ENCODE measurements at regions not wholly inside any gene's neighbourhood (a gene's known extent, or its start where the extent isn't known, plus 50 kb on each side); places are given as distances from the start of the nearest gene placed in this dataset.
"Not testable (repeated sequence)": the region's sequence is repeated elsewhere in the genome, so short reads cannot be mapped to it uniquely, and the experiment has no call there.

GRCh38 chr7:130789436-130789835, 55.4 kb upstream of the KLF14 start:
- H3K4me3 ChIP-seq (ENCODE audit: low read depth, low read length) = no peak overlapping the region
- H3K36me3 ChIP-seq (ENCODE audit: control insufficient read depth, insufficient read depth, low read length) = no peaks in the 10 kb centered on the region
- no peaks in the 10 kb centered on the region for H3K9me3 ChIP-seq (ENCODE audit: control insufficient read depth, insufficient read depth, low read length)
- H3K27ac ChIP-seq (ENCODE audit: low read depth, low read length) = no peak overlapping the region
- H3K27me3 ChIP-seq (ENCODE audit: control insufficient read depth, insufficient read depth, low read length) = no peaks in the 10 kb centered on the region
- H3K4me1 ChIP-seq (ENCODE audit: control insufficient read depth, insufficient read depth, low read length) = no peaks in the 10 kb centered on the region
- no peak overlapping the region for H3K9ac ChIP-seq (ENCODE audit: low read depth, low read length)

- H3K27ac ChIP-seq (ENCODE audit: low read depth, low read length) = no peak overlapping the region
- H3K4me3 ChIP-seq (ENCODE audit: low read depth, low read length) = no peak overlapping the region
- H3K9me3 ChIP-seq (ENCODE audit: control insufficient read depth, insufficient read depth, low read length) = no peaks in the 10 kb centered on the region
- peaks cover 9% of the 10 kb centered on the region; the same call in 1 of the 2 replicates for H3K4me1 ChIP-seq (ENCODE audit: control insufficient read depth, insufficient read depth, low read length)
- H3K27me3 ChIP-seq (ENCODE audit: control insufficient read depth, insufficient read depth, low read length) = no peaks in the 10 kb centered on the region
- H3K36me3 ChIP-seq (ENCODE audit: control insufficient read depth, insufficient read depth, low read length) = no peaks in the 10 kb centered on the region
- no peak overlapping the region for H3K9ac ChIP-seq (ENCODE audit: low read depth, low read length)
Measured at GRCh38 chr7:130791746-130792145, 57.7 kb upstream of the KLF14 start.

GRCh38 chr7:130793855-130794618, 60.0 kb upstream of the KLF14 start:
- Histone ChIP-seq H3K27me3 (ENCODE audit: control insufficient read depth, insufficient read depth, low read length) (no peaks in the 10 kb centered on the region), H3K27ac (ENCODE audit: low read depth, low read length) (no peak overlapping the region), H3K4me1 (ENCODE audit: control insufficient read depth, insufficient read depth, low read length) (peaks cover 9% of the 10 kb centered on the region; the same call in 1 of the 2 replicates), H3K4me3 (ENCODE audit: low read depth, low read length) (no peak overlapping the region), H3K9me3 (ENCODE audit: control insufficient read depth, insufficient read depth, low read length) (no peaks in the 10 kb centered on the region), H3K36me3 (ENCODE audit: control insufficient read depth, insufficient read depth, low read length) (no peaks in the 10 kb centered on the region), H3K9ac (ENCODE audit: low read depth, low read length) (no peak overlapping the region)

- no peaks in the 10 kb centered on the region for H3K36me3 ChIP-seq (ENCODE audit: control insufficient read depth, insufficient read depth, low read length)
- H3K4me1 ChIP-seq (ENCODE audit: control insufficient read depth, insufficient read depth, low read length) = peaks cover 9% of the 10 kb centered on the region; the same call in 1 of the 2 replicates
- no peaks in the 10 kb centered on the region for H3K27me3 ChIP-seq (ENCODE audit: control insufficient read depth, insufficient read depth, low read length)
- H3K9me3 ChIP-seq (ENCODE audit: control insufficient read depth, insufficient read depth, low read length) = no peaks in the 10 kb centered on the region
- no peak overlapping the region for H3K4me3 ChIP-seq (ENCODE audit: low read depth, low read length)
- no peak overlapping the region for H3K27ac ChIP-seq (ENCODE audit: low read depth, low read length)
- no peak overlapping the region for H3K9ac ChIP-seq (ENCODE audit: low read depth, low read length)
Measured at GRCh38 chr7:130794619-130794922, 60.6 kb upstream of the KLF14 start.

- H3K36me3 ChIP-seq (ENCODE audit: control insufficient read depth, insufficient read depth, low read length); H3K27ac ChIP-seq (ENCODE audit: low read depth, low read length); H3K4me3 ChIP-seq (ENCODE audit: low read depth, low read length); H3K9ac ChIP-seq (ENCODE audit: low read depth, low read length); H3K9me3 ChIP-seq (ENCODE audit: control insufficient read depth, insufficient read depth, low read length); H3K4me1 ChIP-seq (ENCODE audit: control insufficient read depth, insufficient read depth, low read length); H3K27me3 ChIP-seq (ENCODE audit: control insufficient read depth, insufficient read depth, low read length): not testable (repeated sequence)
Measured at GRCh38 chr7:130796425-130796824, 62.4 kb upstream of the KLF14 start.

GRCh38 chr7:130803127-130803526, 69.1 kb upstream of the KLF14 start:
- H3K36me3 ChIP-seq (ENCODE audit: control insufficient read depth, insufficient read depth, low read length) = no peaks in the 10 kb centered on the region
- no peaks in the 10 kb centered on the region for H3K4me1 ChIP-seq (ENCODE audit: control insufficient read depth, insufficient read depth, low read length)
- H3K9me3 ChIP-seq (ENCODE audit: control insufficient read depth, insufficient read depth, low read length) = no peaks in the 10 kb centered on the region
- H3K4me3 ChIP-seq (ENCODE audit: low read depth, low read length) = no peak overlapping the region
- no peak overlapping the region for H3K9ac ChIP-seq (ENCODE audit: low read depth, low read length)
- H3K27ac ChIP-seq (ENCODE audit: low read depth, low read length) = no peak overlapping the region
- H3K27me3 ChIP-seq (ENCODE audit: control insufficient read depth, insufficient read depth, low read length) = no peaks in the 10 kb centered on the region

GRCh38 chr7:130804220-130804619, 70.2 kb upstream of the KLF14 start:
- Histone ChIP-seq H3K36me3 (ENCODE audit: control insufficient read depth, insufficient read depth, low read length) (no peaks in the 10 kb centered on the region), H3K27ac (ENCODE audit: low read depth, low read length) (no peak overlapping the region), H3K4me3 (ENCODE audit: low read depth, low read length) (no peak overlapping the region), H3K27me3 (ENCODE audit: control insufficient read depth, insufficient read depth, low read length) (no peaks in the 10 kb centered on the region), H3K9me3 (ENCODE audit: control insufficient read depth, insufficient read depth, low read length) (no peaks in the 10 kb centered on the region), H3K9ac (ENCODE audit: low read depth, low read length) (no peak overlapping the region), H3K4me1 (ENCODE audit: control insufficient read depth, insufficient read depth, low read length) (no peaks in the 10 kb centered on the region)

GRCh38 chr7:130812819-130813218, 78.8 kb upstream of the KLF14 start:
- not testable (repeated sequence) for H3K27me3 ChIP-seq (ENCODE audit: control insufficient read depth, insufficient read depth, low read length); H3K27ac ChIP-seq (ENCODE audit: low read depth, low read length); H3K9ac ChIP-seq (ENCODE audit: low read depth, low read length); H3K4me3 ChIP-seq (ENCODE audit: low read depth, low read length); H3K4me1 ChIP-seq (ENCODE audit: control insufficient read depth, insufficient read depth, low read length); H3K36me3 ChIP-seq (ENCODE audit: control insufficient read depth, insufficient read depth, low read length); H3K9me3 ChIP-seq (ENCODE audit: control insufficient read depth, insufficient read depth, low read length)

- Histone ChIP-seq H3K4me1 (ENCODE audit: control insufficient read depth, insufficient read depth, low read length) (no peaks in the 10 kb centered on the region), H3K4me3 (ENCODE audit: low read depth, low read length) (no peak overlapping the region), H3K36me3 (ENCODE audit: control insufficient read depth, insufficient read depth, low read length) (no peaks in the 10 kb centered on the region), H3K27ac (ENCODE audit: low read depth, low read length) (no peak overlapping the region), H3K9me3 (ENCODE audit: control insufficient read depth, insufficient read depth, low read length) (no peaks in the 10 kb centered on the region), H3K9ac (ENCODE audit: low read depth, low read length) (no peak overlapping the region), H3K27me3 (ENCODE audit: control insufficient read depth, insufficient read depth, low read length) (no peaks in the 10 kb centered on the region)
Measured at GRCh38 chr7:130814778-130815335, 80.8 kb upstream of the KLF14 start.

- Histone ChIP-seq H3K4me3 (ENCODE audit: low read depth, low read length) (no peak overlapping the region), H3K4me1 (ENCODE audit: control insufficient read depth, insufficient read depth, low read length) (no peaks in the 10 kb centered on the region), H3K36me3 (ENCODE audit: control insufficient read depth, insufficient read depth, low read length) (no peaks in the 10 kb centered on the region), H3K9ac (ENCODE audit: low read depth, low read length) (no peak overlapping the region), H3K9me3 (ENCODE audit: control insufficient read depth, insufficient read depth, low read length) (no peaks in the 10 kb centered on the region), H3K27ac (ENCODE audit: low read depth, low read length) (no peak overlapping the region), H3K27me3 (ENCODE audit: control insufficient read depth, insufficient read depth, low read length) (no peaks in the 10 kb centered on the region)
Measured at GRCh38 chr7:130818056-130818455, 84.0 kb upstream of the KLF14 start.

- H3K4me3 ChIP-seq (ENCODE audit: low read depth, low read length) = no peak overlapping the region
- no peaks in the 10 kb centered on the region for H3K27me3 ChIP-seq (ENCODE audit: control insufficient read depth, insufficient read depth, low read length)
- H3K4me1 ChIP-seq (ENCODE audit: control insufficient read depth, insufficient read depth, low read length) = no peaks in the 10 kb centered on the region
- H3K27ac ChIP-seq (ENCODE audit: low read depth, low read length) = no peak overlapping the region
- no peaks in the 10 kb centered on the region for H3K36me3 ChIP-seq (ENCODE audit: control insufficient read depth, insufficient read depth, low read length)
- H3K9me3 ChIP-seq (ENCODE audit: control insufficient read depth, insufficient read depth, low read length) = peaks cover 10% of the 10 kb centered on the region; the same call in 1 of the 2 replicates
- no peak overlapping the region for H3K9ac ChIP-seq (ENCODE audit: low read depth, low read length)
Measured at GRCh38 chr7:130821864-130822263, 87.9 kb upstream of the KLF14 start.
